Activated T-cell treated with anti-CD3 and anti-CD28 coated beads for 48 hours (primary cell): ENCODE measurements at regions not wholly inside any gene's neighbourhood (a gene's known extent, or its start where the extent isn't known, plus 50 kb on each side); places are given as distances from the start of the nearest gene placed in this dataset.
"Not testable (repeated sequence)": the region's sequence is repeated elsewhere in the genome, so short reads cannot be mapped to it uniquely, and the experiment has no call there.

Experiments used
- DNase-seq: peaks from one replicate; pipeline ENCODE4 v3.0.0-alpha.2; 2020; ENCODE audit warnings: low read depth

DNA sequence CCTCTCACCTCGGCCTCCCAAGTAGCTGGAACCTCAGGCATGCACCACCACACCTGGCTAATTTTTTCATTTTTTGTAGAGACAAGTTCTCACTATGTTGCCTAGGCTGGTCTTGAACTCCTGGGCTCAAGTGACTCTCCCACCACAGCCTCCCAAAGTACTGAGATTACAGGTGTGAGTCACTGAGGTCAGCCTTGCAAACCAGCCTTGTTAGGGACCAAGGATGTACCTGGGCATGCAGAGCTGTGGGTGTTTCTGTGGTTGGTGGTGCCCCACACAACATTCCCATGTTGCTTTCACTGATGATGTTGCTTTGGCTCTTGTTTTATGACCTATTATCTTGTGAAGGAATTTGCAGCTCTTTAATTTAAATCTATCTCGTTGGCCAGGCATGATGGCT lies 54.8 kb downstream of the OTUD1 start:
- no peak for DNase-seq

GRCh38 chr10:23496727-23497126 lies 57.9 kb downstream of the OTUD1 start:
- no peak for DNase-seq

DNA sequence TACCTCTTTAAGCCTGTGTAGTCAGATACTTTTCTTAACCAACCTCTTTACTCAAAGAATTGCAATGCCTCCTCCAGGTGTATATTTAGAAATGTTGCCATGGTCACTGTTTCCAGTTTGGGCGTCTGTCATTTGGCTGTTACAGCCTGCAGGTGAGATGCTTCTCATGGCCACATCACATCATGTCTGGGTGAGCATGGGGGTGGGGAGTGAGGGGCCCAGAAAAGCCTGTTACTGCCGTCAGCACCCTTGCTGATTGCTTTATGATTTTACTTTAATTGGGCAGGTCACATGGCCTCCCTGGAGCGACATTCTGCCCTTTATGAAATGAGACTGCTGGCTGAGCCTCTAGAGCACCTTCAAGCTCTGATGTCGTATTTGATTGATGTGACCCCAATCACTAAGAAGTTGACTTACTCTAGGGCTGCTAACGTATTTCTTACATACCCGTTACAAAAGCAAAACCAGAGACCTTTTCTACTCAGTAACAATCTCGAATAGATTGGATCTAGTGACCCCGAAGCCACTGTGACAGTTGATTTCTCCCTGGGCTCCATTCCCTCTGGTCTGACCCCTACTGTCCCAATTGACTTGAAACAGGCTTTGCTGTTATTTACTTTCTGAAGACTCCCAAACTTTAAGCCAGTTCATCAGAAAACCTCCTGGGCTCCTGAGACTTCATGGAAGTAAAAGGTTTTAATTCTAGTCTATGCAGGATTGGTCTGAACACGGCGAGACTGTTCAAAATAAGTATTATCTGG lies 60.7 kb downstream of the OTUD1 start:
- no peak for DNase-seq

DNA sequence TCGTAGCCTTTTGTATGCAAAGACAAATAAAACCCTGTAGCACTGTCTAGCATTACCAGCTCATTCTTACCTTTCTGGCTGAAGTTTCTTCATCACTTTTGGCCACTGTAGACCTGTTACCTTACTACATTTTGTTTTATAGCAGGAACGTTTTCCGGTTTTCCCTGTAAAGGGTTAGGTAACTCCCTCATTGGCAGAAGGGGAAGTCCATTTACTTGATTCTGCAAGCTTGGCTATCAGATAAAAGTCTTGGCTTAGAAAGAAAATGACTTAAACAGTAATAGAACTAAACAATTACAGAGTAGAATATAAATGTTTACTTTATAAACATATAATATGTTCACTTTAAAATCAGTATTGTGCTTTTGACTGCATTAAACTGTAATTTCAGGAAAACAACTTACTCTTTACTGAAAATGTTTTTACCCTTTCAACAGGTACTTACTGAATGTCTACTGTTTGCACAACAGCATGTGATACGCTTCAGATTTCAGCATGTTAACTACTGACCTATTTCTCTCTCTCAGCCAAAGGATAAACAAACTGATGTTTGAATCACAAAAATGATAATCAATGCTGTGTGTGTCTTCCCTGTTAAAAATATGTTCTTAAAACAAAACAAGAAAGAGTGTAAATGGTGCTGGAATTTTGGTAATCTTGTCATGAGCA lies 67.1 kb downstream of the OTUD1 start:
- no peak for DNase-seq

- no peak for DNase-seq
Observed at GRCh38 chr10:23512355-23513058, 73.6 kb downstream of the OTUD1 start.

- DNase-seq: not testable (repeated sequence)
Observed at GRCh38 chr10:23513621-23514020, 74.7 kb downstream of the OTUD1 start.

GRCh38 chr10:23514321-23514720 lies 75.4 kb downstream of the OTUD1 start:
- DNase-seq: no peak

- DNase-seq: no peak
Observed at GRCh38 chr10:23516530-23516929, 77.7 kb downstream of the OTUD1 start.

GRCh38 chr10:23517155-23517554 lies 78.3 kb downstream of the OTUD1 start:
- no peak for DNase-seq

GRCh38 chr10:23521735-23522134 lies 82.9 kb downstream of the OTUD1 start:
- DNase-seq: no peak

DNA sequence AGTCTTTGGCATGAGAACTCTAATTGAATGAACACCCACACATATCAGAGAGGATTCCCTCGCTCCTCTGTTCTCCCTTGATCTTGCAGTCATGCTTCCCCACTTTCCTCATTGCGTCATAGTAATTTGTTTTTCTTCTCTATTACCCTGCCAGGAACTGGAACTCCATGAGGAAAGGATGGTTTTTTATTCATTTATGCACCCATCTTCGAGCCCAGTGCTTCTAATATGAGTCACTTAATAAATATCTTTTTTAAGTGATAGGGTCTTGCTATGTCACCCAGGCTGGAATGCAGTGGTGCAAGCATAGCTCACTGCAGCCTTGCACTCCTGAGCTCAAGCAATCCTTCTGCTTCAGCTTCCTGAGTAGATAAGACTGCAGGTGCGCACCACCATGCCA lies 83.5 kb downstream of the OTUD1 start:
- no peak for DNase-seq

GRCh38 chr10:23523251-23523650 lies 84.4 kb downstream of the OTUD1 start:
- DNase-seq: no peak

DNA sequence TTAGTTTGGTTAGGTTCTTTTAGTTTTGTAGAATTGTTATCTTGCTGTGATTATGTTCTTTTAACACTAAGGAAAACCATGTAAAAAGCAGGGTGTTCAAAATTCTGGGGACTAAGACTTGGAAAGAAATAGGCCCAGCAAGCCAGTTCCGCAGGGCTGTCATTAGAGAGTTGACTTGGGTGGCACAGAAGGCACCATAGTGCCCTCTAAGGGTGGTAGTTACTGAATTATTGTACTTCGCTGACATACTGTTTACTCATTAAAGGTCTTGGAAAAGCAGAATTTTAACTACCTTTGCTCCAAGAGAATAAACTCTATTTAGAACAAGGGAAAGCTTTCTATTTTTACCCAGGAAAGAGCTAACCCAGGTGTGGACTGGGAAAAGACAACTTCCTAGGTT lies 86.5 kb downstream of the OTUD1 start:
- no peak for DNase-seq

DNA sequence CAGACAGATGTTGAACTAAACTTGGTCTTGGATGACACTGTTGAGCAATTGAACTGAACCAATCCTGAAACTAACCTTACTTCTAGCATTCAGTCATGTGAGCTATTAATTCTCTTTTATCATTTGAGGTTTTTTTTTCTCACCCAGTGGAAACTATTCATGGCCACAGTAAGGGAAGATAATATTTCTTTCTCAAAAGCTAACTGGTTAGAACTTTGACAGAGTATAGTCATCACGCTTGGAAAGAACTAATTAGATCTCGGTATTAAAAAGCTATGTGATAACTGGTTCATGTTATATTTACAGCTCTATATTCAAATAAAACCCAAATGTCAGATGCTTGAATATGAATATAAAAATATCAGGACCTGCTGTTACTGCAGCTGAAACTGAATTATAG lies 89.5 kb downstream of the OTUD1 start:
- DNase-seq: no peak

- no peak for DNase-seq
Observed at GRCh38 chr10:23529625-23530024, 90.8 kb downstream of the OTUD1 start.

- no peak for DNase-seq
Observed at GRCh38 chr10:23530079-23530478, 91.2 kb downstream of the OTUD1 start.

DNA sequence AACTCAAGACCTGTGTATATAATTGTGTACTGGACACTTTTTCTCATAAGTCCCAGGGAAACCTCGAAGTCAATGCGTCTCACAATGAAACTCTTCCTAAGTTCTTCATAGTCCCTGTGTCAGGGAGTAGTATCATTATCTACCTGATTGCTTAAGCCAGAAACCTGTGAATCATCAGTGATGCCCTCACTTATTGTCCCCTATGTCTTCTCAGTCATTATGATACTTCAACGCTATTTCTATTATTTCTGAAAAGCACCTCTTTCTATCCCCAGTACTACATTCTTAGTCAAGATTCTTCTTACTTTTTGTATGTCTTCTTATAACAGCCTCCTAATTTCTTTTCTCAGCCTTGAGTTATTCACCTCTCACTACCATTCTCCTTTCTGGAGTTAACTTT lies 94.3 kb downstream of the OTUD1 start:
- DNase-seq: no peak

GRCh38 chr10:23534326-23534725 lies 95.5 kb downstream of the OTUD1 start:
- no peak for DNase-seq

GRCh38 chr10:23534761-23535160 lies 95.9 kb downstream of the OTUD1 start:
- no peak for DNase-seq

- no peak for DNase-seq
Observed at GRCh38 chr10:23535381-23535780, 96.5 kb downstream of the OTUD1 start.

DNA sequence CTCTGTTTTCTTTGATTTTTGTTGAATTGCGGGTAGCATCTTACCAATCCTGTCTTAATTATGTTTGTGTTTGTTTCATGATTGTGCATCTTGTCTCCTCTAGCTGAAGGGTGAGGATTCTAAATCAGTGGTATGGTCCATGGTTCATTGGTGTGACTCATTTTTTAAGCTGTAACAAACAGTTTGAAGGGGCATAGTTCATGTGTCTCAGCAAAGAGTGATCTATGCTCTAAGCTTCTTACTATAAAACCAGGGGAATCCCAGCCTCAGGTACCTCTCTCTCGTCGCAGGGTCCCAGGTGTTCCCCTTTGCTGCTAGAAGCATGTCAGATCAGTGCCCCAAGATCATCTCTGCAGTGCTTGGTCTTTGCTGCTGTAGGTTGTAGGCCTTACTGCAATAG lies 100.1 kb downstream of the OTUD1 start:
- no peak for DNase-seq

- DNase-seq: no peak
Observed at GRCh38 chr10:23540401-23541030, 101.6 kb downstream of the OTUD1 start.
